ENCODE measurements at regions not wholly inside any gene's neighbourhood (a gene's known extent, or its start where the extent isn't known, plus 50 kb on each side); places are given as distances from the start of the nearest gene placed in this dataset.

- no peak for TF ChIP-seq CTCF (IDR thresholded peaks at IDR 0.05; ENCODE audit: low read depth, low read length)
- TF ChIP-seq EZH2phosphoT487 (IDR thresholded peaks at IDR 0.05; ENCODE audit: low read depth), result no peak
These were observed 58.5 kb upstream of the NUDT6 start for GRCh38 chr4:122980860-122981259.
